ENCODE measurements at regions not wholly inside any gene's neighbourhood (a gene's known extent, or its start where the extent isn't known, plus 50 kb on each side); places are given as distances from the start of the nearest gene placed in this dataset.

GRCh38 chrY:18966001-18966400, 192.5 kb upstream of the HSFY2 start:
- no peak for TF ChIP-seq CTCF (IDR thresholded peaks at IDR 0.05; ENCODE audit: insufficient read depth, low read depth, low read length)
- ChIA-PET CTCF (interaction anchor here (0.9 kb wide), 1 partner anchor 13 kb away, joined by 3 read pairs; no protein-coding TSS in a partner anchor), POLR2A (no interaction called here)
- no peak for DNase-seq (ENCODE audit: low read depth)
- Histone ChIP-seq H3K27me3 (ENCODE audit: control insufficient read depth, insufficient read depth, low read length) (no peaks in the 10 kb centered on the region), H3K36me3 (ENCODE audit: control insufficient read depth, insufficient read depth, low read length) (no peaks in the 10 kb centered on the region), H3K4me3 (ENCODE audit: low read depth, low read length) (no peak overlapping the region)

- CTCF ChIA-PET: no interaction called here
- no peak for TF ChIP-seq CTCF (IDR thresholded peaks at IDR 0.05; ENCODE audit: insufficient read depth, low read depth, low read length)
- no peak for DNase-seq (ENCODE audit: low read depth)
These were observed 185.3 kb upstream of the HSFY2 start for GRCh38 chrY:18958846-18959245.

GRCh38 chrY:18951657-18952435, 178.3 kb upstream of the HSFY2 start:
- POLR2A ChIA-PET: no interaction called here
- Histone ChIP-seq H3K4me3 (ENCODE audit: low read depth, low read length) (no peak overlapping the region), H3K36me3 (ENCODE audit: control insufficient read depth, insufficient read depth, low read length) (no peaks in the 10 kb centered on the region), H3K27me3 (ENCODE audit: control insufficient read depth, insufficient read depth, low read length) (no peaks in the 10 kb centered on the region)
- CTCF ChIA-PET: no interaction called here
- no peak for DNase-seq (ENCODE audit: low read depth)
- TF ChIP-seq CTCF (IDR thresholded peaks at IDR 0.05; ENCODE audit: insufficient read depth, low read depth, low read length): 0 out of 2 replicates have a peak, but pooled peaks have one; percentile 10

More at GRCh38 chrY:18958846-18959245, 185.3 kb upstream of the HSFY2 start:
- POLR2A ChIA-PET: no interaction called here
- Histone ChIP-seq H3K36me3 (ENCODE audit: control insufficient read depth, insufficient read depth, low read length) (no peaks in the 10 kb centered on the region), H3K27me3 (ENCODE audit: control insufficient read depth, insufficient read depth, low read length) (no peaks in the 10 kb centered on the region), H3K4me3 (ENCODE audit: low read depth, low read length) (no peak overlapping the region)

GRCh38 chrY:18951019-18951418, 177.5 kb upstream of the HSFY2 start:
- Histone ChIP-seq H3K4me3 (ENCODE audit: low read depth, low read length) (no peak overlapping the region), H3K36me3 (ENCODE audit: control insufficient read depth, insufficient read depth, low read length) (no peaks in the 10 kb centered on the region), H3K27me3 (ENCODE audit: control insufficient read depth, insufficient read depth, low read length) (no peaks in the 10 kb centered on the region)
- no peak for DNase-seq (ENCODE audit: low read depth)
- CTCF ChIA-PET: no interaction called here
- TF ChIP-seq CTCF (IDR thresholded peaks at IDR 0.05; ENCODE audit: insufficient read depth, low read depth, low read length): no peak
- POLR2A ChIA-PET: no interaction called here

- H3K4me3 ChIP-seq (ENCODE audit: low read depth, low read length): no peak overlapping the region
- DNase-seq (ENCODE audit: low read depth): no peak
- POLR2A ChIA-PET: no interaction called here
- H3K36me3 ChIP-seq (ENCODE audit: control insufficient read depth, insufficient read depth, low read length): no peaks in the 10 kb centered on the region
- no peak for TF ChIP-seq CTCF (IDR thresholded peaks at IDR 0.05; ENCODE audit: insufficient read depth, low read depth, low read length)
- no peaks in the 10 kb centered on the region for H3K27me3 ChIP-seq (ENCODE audit: control insufficient read depth, insufficient read depth, low read length)
- CTCF ChIA-PET: no interaction called here
These were observed 163.3 kb upstream of the HSFY2 start for GRCh38 chrY:18936831-18937230.

Data from BJ (cell line).